ENCODE measurements at regions not wholly inside any gene's neighbourhood (a gene's known extent, or its start where the extent isn't known, plus 50 kb on each side); places are given as distances from the start of the nearest gene placed in this dataset.

DNA sequence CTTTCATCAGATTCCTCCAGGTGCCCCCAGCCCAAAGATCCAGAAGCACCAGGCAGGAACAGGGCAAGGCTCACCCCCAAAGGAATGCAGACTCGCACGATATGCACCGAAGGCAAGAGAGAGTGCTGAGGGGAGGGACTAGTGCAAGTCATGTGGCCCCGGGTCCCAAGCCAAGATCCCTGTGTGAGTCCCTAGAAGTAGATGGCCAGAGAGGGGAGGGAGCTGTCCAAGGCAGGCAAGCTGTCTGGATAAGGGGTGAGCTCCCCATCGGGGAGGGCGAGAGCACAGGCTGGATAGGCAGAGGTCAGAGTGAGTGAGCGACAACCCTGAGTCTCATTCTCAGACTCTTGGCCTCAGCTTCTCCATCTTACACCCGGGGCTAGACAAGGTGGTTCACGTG is 171.5 kb upstream of the LINGO1 start:
- H3K27ac Mint-ChIP-seq, result no peak overlapping the region
- H3K27me3 Mint-ChIP-seq (ENCODE audit: low read depth in 3 of 3), result peaks cover 0 to 10% (median 3%) of the 10 kb centered on the region in 3 donors
- H3K9me3 Mint-ChIP-seq, result no peaks in the 10 kb centered on the region
- DNase-seq, result no peak
- no peak overlapping the region for H3K4me3 Mint-ChIP-seq
- H3K4me1 Mint-ChIP-seq, result no peaks in the 10 kb centered on the region
- H3K36me3 Mint-ChIP-seq, result no peaks in the 10 kb centered on the region

DNA sequence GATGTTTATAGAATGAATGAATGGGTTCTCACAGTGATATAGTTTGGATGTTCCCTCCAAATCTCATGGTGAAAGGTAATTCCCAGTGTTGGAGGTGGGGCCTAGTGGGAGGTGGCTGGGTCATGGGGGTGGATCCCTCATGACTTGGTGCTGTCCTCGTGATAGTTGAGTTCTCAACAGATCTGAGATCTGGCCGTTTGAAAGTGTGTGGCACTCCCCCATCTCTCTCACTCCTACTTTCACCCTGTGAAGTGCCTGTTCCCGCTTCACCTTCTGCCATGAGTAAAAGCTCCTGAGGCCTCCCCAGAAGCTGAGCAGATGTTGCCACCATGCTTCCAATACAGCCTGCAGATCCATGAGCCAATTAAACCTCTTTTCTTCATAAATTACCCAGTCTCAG is 170.8 kb upstream of the LINGO1 start:
- Mint-ChIP-seq H3K4me1 (no peaks in the 10 kb centered on the region), H3K36me3 (no peaks in the 10 kb centered on the region), H3K9me3 (no peaks in the 10 kb centered on the region), H3K27me3 (ENCODE audit: low read depth in 3 of 3) (peaks cover 0 to 10% (median 2%) of the 10 kb centered on the region in 3 donors), H3K27ac (no peak overlapping the region), H3K4me3 (no peak overlapping the region)
- DNase-seq, result no peak

DNA sequence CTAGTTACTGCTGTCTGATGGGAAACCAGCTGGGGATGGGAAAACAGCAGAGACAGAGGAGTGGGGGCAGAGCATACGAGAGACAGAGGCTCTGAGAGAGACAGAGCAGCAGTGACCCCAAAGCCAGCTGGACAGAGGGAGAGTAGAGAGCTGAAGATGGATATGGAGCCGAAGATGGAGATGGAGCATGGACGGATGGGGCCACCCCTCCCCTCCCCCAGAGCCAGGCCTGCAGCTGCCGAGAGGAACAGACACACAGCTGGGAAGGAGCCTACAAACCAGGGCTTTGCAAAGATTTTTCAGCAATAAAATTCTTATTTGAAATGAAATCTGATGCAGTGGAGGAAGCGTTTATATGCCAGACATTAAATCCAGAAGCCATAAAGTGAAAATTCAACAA is 167.6 kb upstream of the LINGO1 start:
- Mint-ChIP-seq H3K36me3 (no peaks in the 10 kb centered on the region), H3K9me3 (no peaks in the 10 kb centered on the region), H3K4me3 (no peak overlapping the region), H3K4me1 (no peaks in the 10 kb centered on the region), H3K27ac (no peak overlapping the region), H3K27me3 (ENCODE audit: low read depth in 3 of 3) (peaks cover 0 to 10% (median 1%) of the 10 kb centered on the region in 3 donors)
- no peak for DNase-seq

DNA sequence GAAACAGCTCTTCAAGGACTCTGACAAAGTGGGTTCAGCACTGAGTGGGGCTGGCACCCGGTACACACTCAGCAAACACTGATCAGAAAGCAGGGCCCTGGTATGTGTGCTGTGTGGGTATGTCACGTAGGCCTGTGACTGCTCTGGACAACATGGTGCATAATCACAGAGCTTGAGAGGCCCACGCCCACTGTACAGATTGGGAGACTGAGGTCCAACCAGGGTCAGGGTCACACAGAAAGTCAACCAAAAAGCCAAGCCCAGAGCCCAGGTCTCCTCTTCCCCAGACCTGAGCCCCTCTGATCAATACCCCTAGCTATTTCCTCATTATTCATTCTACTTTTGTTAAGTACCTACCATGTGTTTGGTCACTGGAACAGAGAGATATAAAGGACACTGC is 166.1 kb upstream of the LINGO1 start:
- no peak for DNase-seq
- peaks cover 0 to 6% (median 2%) of the 10 kb centered on the region in 3 donors for H3K27me3 Mint-ChIP-seq (ENCODE audit: low read depth in 3 of 3)
- no peak overlapping the region for H3K4me3 Mint-ChIP-seq
- no peaks in the 10 kb centered on the region for H3K9me3 Mint-ChIP-seq
- H3K27ac Mint-ChIP-seq, result no peak overlapping the region
- no peaks in the 10 kb centered on the region for H3K36me3 Mint-ChIP-seq
- no peaks in the 10 kb centered on the region for H3K4me1 Mint-ChIP-seq

DNA sequence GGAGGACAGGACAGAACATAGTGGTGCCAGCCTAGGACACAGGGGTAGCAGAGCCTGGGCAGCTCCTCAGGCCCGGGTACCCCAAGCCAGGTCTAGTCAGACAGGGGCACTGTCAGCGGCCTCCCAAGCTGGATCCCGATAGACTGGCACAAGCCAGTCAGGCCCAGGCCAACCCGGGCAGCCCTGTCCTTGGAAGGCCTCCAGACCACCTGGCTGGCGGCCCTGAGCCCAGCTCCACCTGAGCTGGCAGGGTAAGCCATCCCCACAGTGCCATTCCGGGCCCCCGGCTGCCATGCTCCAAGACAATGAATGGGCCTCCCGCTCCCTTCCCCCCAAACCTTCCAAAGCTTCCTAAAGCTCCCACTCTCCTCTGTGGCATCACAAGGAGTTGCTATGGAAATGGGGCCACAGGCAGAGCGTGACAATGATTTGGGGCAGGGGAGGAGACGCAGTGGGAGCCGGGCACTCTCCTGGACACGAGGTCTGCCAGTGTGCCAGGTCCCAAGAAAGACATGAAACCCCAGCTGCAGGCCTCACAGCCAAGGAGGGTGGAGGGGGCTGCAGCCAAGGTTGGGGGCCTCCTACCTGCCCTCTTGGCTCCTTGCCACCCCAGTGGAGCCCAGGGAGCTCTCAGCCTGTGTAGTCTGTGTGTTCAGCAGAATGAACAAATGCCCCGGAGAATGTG is 165.6 kb upstream of the LINGO1 start:
- H3K27me3 Mint-ChIP-seq (ENCODE audit: low read depth in 3 of 3), result peaks cover 0 to 5% (median 2%) of the 10 kb centered on the region in 3 donors
- H3K4me1 Mint-ChIP-seq, result no peaks in the 10 kb centered on the region
- H3K27ac Mint-ChIP-seq, result no peak overlapping the region
- H3K9me3 Mint-ChIP-seq, result no peaks in the 10 kb centered on the region
- no peaks in the 10 kb centered on the region for H3K36me3 Mint-ChIP-seq
- no peak for DNase-seq
- H3K4me3 Mint-ChIP-seq, result no peak overlapping the region

DNA sequence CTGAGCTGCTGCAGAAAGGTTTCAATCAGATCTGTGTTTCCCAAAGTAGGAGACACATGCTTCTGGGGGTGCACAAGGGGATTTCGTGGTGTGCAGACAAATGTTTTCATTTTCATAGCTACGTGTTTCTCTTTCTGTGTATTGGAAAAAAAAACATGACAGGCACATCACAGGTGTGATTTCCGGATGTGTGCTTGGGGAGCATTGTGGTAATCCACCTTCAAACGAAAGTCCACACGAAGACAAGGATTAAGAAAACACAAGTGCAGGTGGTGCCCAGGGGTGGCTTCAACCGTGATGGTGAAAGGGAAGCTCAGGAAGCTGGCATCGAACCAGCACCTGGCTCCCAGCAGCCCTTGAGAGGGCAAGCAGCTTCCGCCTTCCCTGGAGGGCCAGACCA is 164.6 kb upstream of the LINGO1 start:
- no peak overlapping the region for H3K27ac Mint-ChIP-seq
- peaks cover 0 to 6% (median 2%) of the 10 kb centered on the region in 3 donors for H3K27me3 Mint-ChIP-seq (ENCODE audit: low read depth in 3 of 3)
- H3K4me1 Mint-ChIP-seq, result no peaks in the 10 kb centered on the region
- no peak for DNase-seq
- H3K36me3 Mint-ChIP-seq, result no peaks in the 10 kb centered on the region
- no peak overlapping the region for H3K4me3 Mint-ChIP-seq
- no peaks in the 10 kb centered on the region for H3K9me3 Mint-ChIP-seq

DNA sequence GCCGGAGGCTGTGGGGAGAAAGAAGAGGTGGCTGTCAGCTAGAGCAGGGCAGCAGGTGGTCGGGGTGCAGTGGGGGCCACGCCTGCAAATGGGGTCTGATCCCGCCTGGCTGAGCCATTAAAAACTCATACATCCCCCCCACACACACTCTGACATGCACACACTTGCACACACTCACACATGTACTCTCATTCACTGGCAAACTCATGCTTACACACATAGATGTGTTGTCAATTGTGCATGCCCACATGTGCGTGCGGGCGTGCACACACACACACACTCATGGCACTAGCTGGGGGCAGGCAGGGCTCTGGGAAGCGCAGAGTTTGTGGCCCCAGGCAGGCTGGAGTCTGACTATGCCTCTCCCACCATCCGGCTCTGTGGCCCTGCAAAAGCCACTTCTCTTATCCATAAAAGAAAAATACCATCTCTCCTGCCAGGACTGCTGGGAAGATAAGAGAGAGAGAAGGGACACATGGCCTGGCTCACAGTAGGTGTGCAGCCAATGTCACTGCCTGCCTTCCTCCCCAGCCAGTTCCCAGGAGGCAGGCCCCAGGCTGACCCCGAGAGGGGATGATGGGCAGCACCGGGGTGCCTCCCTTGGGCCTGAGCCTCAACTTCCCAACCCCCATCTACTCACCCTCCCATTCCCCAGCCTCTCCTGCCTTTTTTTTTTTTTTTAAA is 163.5 kb upstream of the LINGO1 start:
- no peaks in the 10 kb centered on the region for H3K36me3 Mint-ChIP-seq
- H3K4me3 Mint-ChIP-seq, result no peak overlapping the region
- H3K27me3 Mint-ChIP-seq (ENCODE audit: low read depth in 3 of 3), result peaks cover 0 to 6% (median 1%) of the 10 kb centered on the region in 3 donors
- H3K9me3 Mint-ChIP-seq, result no peaks in the 10 kb centered on the region
- no peaks in the 10 kb centered on the region for H3K4me1 Mint-ChIP-seq
- DNase-seq, result no peak
- no peak overlapping the region for H3K27ac Mint-ChIP-seq

DNA sequence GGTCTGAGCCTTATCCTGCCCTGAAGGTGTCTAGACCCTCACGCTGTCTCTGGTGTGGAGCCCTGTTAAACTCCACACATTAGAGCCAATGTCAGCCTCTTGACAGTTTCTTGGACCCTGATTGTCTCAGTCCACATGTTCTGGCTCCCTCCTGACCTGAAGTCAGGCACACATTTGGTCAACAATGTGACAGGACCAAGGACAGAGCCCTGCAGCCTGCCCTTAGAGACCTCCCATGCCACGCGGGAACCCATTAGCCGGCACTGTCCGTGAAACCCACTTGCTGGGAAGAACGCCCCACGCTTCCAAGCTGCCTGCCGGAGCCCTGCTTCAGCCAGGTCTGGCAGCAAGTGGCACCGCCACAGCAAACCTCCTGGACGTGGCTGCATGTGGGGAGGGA is 162.7 kb upstream of the LINGO1 start:
- DNase-seq, result no peak
- Mint-ChIP-seq H3K27ac (no peak overlapping the region), H3K9me3 (no peaks in the 10 kb centered on the region), H3K4me3 (no peak overlapping the region), H3K36me3 (no peaks in the 10 kb centered on the region), H3K4me1 (no peaks in the 10 kb centered on the region), H3K27me3 (ENCODE audit: low read depth in 3 of 3) (peaks cover 0 to 6% (median 1%) of the 10 kb centered on the region in 3 donors)

DNA sequence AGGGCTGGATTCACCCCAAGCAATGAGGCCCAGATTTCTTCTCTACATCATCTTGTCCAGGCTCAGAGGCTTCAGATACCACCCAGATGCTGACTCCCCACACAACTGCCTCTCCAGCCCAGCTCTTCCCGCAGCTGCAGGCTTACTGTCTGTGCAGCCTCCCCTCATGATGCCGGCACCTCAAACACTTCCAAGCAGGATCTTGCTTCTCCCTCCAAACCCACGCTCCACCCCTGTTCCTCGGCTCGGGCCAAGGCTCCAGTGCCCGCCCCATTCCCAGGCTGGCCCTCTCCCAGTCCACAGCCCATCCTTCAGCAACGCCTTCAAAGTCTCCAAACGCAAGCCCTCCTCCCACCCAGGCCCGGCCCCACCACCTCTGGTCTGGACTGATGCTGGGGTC is 159.2 kb upstream of the LINGO1 start:
- Mint-ChIP-seq H3K4me1 (no peaks in the 10 kb centered on the region), H3K36me3 (no peaks in the 10 kb centered on the region), H3K4me3 (no peak overlapping the region), H3K27me3 (ENCODE audit: low read depth in 3 of 3) (peaks cover 1 to 4% (median 3%) of the 10 kb centered on the region in 3 donors), H3K9me3 (no peaks in the 10 kb centered on the region), H3K27ac (no peak overlapping the region)
- DNase-seq, result no peak

DNA sequence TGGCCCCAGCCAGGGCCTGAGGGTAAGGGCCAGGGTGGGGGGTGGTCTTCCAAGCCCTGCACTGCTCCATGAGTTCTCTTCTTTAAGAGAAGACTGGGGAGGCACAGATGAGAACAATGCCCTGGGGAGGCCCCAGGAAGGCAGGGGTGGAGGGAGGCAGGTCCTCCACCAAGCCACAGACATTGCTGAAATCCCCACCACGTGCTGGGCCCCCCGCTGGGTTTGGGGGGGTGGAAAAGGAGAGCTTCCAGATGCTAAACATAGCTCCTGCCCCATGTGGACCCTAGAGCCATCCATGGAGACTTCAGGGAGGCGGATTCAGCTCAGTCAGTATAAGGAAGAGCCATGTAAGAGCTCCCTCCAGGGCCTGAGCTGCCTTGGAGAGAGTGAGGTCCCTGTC is 157.8 kb upstream of the LINGO1 start:
- peaks cover 1 to 4% (median 3%) of the 10 kb centered on the region in 3 donors for H3K27me3 Mint-ChIP-seq (ENCODE audit: low read depth in 3 of 3)
- H3K36me3 Mint-ChIP-seq, result no peaks in the 10 kb centered on the region
- H3K4me3 Mint-ChIP-seq, result no peak overlapping the region
- H3K4me1 Mint-ChIP-seq, result no peaks in the 10 kb centered on the region
- H3K9me3 Mint-ChIP-seq, result no peaks in the 10 kb centered on the region
- no peak overlapping the region for H3K27ac Mint-ChIP-seq
- no peak for DNase-seq

DNA sequence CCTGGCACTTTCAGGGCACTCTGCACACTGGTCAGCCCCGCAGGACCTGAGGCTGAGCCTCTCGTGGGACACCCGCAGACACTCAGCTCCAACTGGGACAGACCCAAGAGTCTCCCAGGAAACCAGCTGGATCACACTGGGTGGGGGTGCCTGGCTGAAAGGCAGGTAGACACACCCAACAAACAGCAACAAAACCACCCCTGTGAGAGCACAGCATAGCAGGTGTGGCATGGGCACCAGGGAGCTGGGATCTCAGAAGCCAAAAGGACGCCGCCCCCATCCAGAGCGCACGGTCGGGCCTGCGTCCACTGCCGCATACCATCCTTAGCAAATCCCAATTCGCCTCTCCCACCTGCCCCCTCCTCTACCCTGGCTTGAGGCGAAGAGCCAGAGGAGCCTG is 154.2 kb upstream of the LINGO1 start:
- H3K36me3 Mint-ChIP-seq, result no peaks in the 10 kb centered on the region
- no peaks in the 10 kb centered on the region for H3K4me1 Mint-ChIP-seq
- H3K4me3 Mint-ChIP-seq, result no peak overlapping the region
- no peak for DNase-seq
- no peak overlapping the region for H3K27ac Mint-ChIP-seq
- H3K27me3 Mint-ChIP-seq (ENCODE audit: low read depth in 3 of 3), result peaks cover 0 to 4% (median 2%) of the 10 kb centered on the region in 3 donors
- no peaks in the 10 kb centered on the region for H3K9me3 Mint-ChIP-seq

DNA sequence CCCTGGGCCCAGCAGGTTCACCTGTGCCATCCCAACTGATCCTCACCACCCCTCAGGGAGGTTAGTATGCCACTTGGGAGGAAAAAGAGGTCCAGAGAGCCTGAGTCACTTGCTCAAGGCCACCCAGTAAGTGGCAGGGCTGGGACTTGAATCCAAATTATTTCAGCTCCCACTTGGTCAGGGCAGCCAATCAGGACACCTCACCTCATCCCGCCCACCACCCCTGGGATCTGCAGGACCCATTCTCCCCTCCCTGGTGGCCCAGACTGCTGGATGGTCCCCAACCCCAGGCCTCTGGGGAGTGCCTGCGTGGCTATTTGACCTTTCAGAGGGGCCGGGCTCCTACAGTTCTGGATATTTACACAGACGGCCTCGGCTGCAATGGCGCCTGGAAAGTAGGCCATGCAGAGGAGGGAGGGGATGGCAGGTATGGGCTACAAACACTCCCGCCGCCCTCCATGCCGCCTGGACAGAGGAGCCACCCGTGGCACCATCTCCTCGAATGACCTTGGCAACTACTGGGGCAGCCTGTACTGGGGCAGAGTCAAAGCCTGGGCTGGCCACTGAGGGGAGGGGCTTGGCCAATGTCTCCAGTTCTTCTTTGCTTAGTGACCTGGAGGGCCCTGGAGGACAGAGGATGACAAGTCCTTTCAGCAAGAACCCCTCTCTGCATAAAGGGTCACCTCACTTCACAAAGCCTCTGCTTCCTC is 153.6 kb upstream of the LINGO1 start:
- no peak for DNase-seq
- Mint-ChIP-seq H3K4me3 (no peak overlapping the region), H3K4me1 (no peaks in the 10 kb centered on the region), H3K27me3 (ENCODE audit: low read depth in 3 of 3) (peaks cover 0 to 4% (median 2%) of the 10 kb centered on the region in 3 donors), H3K36me3 (no peaks in the 10 kb centered on the region), H3K9me3 (no peaks in the 10 kb centered on the region), H3K27ac (no peak overlapping the region)

DNA sequence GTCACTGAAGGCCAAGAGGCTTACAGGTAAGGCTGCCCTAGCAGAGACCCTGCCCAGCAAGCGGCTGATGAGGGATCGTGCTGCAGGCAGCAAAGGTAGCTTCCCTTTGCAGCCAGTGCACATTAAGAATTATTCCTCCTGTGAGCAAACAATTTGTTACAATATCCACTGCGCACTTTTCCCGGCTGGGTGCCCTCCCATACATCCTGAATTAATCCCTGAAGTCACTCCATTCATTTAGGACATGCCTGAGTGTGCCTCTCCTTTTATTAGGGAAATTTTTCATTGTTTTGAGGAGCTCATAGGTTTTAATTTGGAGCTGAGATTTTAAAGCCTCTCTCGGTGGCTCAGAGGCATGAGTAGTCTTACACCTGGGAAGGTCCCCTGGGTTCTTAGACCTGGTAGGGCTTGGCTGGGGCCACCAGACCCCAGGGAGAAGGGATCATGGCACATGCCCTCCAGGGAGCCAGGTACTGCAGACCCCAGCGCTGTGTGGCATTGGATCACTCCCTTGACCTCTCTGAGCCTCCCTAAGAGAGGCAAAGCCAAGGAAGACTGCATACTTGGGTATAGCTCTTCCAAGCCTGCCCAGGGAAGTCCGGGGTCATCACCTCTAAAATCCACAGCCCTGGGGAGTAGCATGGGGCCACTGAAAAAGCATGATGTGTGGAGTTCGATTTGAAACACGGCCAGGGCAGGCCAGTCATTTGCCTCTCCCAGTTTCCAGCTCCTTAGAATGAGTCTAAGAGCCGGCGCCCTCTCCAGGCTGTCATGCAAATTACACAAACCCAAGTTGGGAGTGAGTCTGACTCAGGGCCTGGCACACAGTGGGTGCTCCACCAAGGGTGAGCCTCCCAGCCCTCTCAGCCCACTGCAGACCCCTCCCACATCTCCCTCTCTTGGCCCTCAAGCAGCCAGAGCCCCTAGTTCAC is 151.9 kb upstream of the LINGO1 start:
- no peak overlapping the region for H3K27ac Mint-ChIP-seq
- H3K4me3 Mint-ChIP-seq, result no peak overlapping the region
- H3K9me3 Mint-ChIP-seq, result no peaks in the 10 kb centered on the region
- no peak for DNase-seq
- no peaks in the 10 kb centered on the region for H3K4me1 Mint-ChIP-seq
- H3K36me3 Mint-ChIP-seq, result no peaks in the 10 kb centered on the region
- peaks cover 0 to 2% (median 0%) of the 10 kb centered on the region in 3 donors for H3K27me3 Mint-ChIP-seq (ENCODE audit: low read depth in 3 of 3)
